HPDE6-E6E7 (cell line): ENCODE measurements at regions not wholly inside any gene's neighbourhood (a gene's known extent, or its start where the extent isn't known, plus 50 kb on each side); places are given as distances from the start of the nearest gene placed in this dataset.

Experiments used
- DNase-seq: peaks from one replicate; pipeline ENCODE4 v3.0.0; 2011; ENCODE audit warnings: missing footprints; ENCODE audit errors: extremely low spot score

DNA sequence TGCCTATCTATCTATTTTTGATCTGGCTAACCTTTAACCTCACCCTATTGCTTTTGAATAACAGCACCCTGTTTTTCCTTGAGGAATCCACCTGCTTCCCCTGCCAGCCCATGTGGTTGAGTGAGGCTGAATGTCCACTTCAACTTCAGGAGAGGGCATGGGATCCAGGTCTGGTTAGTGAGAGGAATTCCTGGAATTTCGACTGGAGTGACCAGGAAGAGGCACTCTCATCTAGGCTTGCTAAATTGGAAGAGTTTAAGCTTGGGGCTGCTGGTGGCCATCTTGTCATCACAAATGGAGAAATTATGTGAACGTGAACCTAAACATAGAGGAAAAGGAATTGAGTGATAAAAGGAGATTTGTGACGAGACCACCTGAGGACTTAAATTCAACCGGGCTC lies 322.1 kb downstream of the OSTF1 start:
- no peak for DNase-seq

DNA sequence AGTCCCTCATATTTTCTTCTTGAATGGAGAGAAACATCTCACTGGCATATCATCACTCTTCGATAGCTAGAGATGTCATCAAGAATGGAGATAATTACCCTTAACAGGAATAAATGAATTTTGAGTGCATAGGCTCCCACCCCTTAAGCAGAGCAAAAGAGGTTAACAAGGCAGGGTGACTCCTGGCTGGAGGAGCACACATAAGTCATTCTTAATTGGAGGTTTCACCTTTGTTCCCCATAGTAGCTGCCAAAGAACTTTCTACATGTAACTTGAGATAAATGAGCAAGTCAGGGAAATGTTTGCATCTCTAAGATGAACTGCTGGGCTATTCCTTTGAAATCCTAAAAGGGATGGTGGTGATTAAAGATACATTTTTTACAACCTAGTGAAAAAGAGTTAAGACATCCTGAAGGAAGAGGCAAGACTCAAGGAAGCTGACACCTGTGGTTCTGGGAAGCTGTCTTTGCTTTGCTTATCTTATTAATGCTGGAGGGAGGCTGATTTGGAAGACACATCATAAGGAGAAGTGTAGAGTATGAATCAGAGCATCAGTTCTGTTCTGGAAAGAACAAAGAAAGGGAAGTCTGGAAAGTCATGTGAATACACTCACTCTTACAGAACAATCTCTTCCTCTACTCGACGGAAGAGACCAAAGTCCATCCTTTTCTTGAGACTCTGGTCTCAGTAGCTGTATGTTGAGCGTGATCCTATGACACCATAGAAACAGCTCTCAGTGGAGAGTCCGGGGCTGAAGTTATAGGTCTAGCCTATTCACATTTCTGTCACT lies 326.3 kb downstream of the OSTF1 start:
- no peak for DNase-seq

DNA sequence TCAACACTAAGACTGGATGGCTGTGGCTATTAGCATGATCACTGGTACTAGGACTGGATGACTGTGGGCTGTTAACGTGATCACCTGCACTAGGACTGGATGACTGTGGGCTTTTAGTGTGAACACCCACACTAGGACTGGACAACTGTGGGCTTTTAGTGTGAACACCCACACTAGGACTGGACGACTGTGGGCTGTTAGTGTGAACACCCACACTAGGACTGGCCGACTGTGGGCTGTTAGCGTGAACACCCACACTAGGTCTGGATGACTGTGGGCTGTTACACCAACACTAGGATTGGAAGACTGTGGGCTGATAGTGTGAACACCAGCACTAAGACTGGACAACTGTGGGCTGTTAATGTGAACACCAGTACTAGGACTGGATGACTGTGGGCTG lies 329.2 kb downstream of the OSTF1 start:
- DNase-seq, result no peak

DNA sequence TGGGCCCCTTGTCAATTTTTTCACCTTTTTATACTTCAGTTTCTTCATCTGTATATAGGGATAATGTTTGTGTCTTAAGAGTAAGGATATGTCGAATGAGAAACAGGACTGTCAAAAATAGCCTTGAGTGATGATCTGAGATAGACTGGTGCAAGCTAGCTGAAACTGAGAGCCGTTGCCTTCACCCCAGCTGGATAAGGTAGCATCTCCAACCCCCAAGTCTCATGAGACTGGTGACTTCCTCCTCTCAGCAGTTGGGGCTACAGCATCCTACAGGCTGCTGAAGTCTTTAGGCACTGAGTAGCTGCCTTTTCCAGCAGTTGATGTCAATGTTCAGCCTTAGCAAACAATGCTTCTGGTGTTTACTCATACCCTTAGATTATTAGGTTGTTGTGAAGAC lies 330.2 kb downstream of the OSTF1 start:
- no peak for DNase-seq

DNA sequence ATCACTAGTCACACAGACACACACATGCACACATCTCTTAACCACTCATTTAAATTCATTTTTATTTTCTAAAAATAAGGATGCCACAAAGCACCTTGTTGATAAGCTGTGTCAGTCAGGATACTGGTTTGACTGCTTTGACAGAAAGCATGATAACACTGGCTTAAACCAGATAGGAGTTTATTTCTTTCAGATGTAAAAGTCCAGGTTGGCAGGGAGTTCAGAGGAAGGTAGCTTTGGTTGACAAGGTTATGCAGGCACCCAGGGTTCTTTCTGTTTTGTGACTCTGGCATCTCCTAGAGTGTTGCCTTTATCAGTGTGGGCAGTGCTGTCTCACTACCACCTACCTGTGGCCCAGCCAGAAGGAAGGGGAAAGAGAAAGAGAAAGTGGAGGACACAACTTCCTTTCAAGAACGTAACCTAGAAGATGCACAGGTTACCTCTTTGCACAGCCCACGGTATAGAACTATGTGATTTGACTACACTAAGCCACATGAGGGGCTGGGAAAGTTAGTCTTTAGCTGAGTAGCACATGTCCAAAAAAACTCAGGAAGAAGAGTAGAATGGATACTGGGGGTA lies 334.7 kb downstream of the OSTF1 start:
- DNase-seq, result no peak

GRCh38 chr9:75429531-75430475 lies 341.5 kb downstream of the OSTF1 start:
- DNase-seq, result no peak

GRCh38 chr9:75431375-75431774 lies 343.1 kb downstream of the OSTF1 start:
- DNase-seq, result no peak

DNA sequence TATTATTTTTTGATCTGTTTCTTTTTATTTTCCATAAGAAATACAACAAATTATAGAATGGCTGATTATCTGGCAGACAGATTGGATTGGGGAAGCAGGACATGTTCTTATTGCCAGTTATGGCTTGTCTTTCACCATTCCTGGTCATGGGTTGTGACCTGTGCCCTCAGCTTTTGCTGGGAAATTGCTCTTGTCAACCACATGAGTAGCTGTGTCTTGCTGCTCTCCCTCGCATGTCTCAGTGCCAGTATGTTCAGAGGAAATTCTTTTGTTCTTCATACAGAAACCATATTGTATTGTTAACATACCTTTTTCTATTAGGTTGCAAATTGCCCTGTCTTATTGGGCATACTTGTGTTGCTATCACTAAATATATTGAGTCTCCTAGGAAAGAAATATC lies 344.1 kb downstream of the OSTF1 start:
- no peak for DNase-seq

- DNase-seq, result no peak
Observed at GRCh38 chr9:75432888-75433287, 344.6 kb downstream of the OSTF1 start.

DNA sequence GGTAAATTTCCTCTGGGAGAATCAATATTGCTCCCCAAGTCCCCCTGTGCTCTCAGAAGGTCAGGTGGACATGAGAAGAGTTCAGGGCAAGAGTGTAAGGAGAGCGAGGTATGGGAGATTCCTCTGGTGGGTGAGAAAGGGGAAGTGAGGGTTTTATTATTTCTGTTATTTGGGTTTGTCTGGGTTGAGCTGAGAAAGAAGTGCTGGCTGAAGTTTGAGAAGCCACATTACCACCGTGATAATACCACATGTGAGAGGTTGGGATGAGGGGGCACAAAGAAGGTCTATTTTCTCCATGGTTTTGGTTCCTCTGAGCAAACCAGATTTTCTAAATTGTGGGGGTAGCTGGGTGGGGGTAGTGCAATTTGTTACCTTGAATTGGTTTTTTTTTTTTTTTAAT lies 350.4 kb downstream of the OSTF1 start:
- no peak for DNase-seq

DNA sequence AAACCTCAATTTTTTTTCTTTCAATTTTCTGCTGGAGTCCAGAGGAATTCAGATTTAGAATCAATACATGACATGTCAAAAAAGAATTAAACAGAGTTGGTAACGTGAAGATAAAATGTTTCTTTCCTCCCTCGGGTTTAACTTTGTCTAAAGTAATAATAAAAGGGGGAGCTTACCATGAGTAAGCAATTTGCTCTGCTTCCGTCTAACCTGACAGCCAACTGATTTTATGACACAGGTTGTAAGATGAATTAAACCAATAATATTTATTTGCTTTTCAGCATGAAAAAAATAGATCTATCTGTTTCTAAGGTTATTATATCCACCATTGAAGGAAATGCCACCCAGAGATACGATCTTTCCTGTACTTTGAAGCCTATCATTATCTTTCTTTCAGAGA lies 352.6 kb downstream of the OSTF1 start:
- no peak for DNase-seq

- no peak for DNase-seq
Observed at GRCh38 chr9:75445144-75445543, 356.8 kb downstream of the OSTF1 start.

- DNase-seq, result no peak
Observed at GRCh38 chr9:75447281-75447680, 359.0 kb downstream of the OSTF1 start.

DNA sequence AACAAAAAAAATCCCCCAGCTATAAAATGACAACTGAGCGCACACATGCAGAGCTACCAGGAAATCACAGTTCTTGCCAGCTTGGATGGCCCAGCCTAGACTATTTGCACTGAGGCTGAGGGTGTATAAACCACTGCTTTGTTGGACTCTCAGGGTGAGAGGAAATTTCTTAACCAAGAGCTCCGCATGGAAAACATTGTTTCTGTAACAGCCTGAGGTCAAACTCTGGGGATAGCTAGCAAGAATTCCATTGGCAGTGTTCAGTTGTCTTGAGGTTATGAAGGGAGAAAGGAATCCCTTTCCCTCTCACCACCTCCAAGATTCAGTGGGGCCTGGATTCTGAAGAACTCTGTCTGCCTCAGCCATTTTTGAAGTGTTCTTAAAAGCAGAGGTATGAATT lies 360.0 kb downstream of the OSTF1 start:
- no peak for DNase-seq

GRCh38 chr9:75448955-75449354 lies 360.6 kb downstream of the OSTF1 start:
- DNase-seq, result no peak

DNA sequence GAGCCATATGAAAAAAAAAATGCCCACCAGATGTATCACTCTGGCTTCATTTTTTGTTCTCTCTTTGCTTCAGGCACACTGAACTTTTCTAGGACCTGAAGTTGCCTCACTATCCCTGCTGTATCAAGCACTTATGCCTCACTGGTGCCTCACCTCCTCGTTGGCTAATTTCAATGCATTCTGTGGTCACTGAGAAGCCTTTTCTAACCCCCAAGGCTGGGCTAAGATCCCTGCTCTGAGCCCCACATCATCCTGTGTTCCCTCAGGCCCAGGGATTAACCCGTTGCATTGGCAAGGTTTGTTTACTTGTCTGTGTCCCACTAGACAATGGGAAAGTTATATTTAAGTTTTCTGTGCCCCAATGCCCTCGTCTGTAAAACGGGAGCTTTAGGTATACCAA lies 362.7 kb downstream of the OSTF1 start:
- DNase-seq, result no peak

- DNase-seq, result no peak
Observed at GRCh38 chr9:75451505-75451904, 363.2 kb downstream of the OSTF1 start.

DNA sequence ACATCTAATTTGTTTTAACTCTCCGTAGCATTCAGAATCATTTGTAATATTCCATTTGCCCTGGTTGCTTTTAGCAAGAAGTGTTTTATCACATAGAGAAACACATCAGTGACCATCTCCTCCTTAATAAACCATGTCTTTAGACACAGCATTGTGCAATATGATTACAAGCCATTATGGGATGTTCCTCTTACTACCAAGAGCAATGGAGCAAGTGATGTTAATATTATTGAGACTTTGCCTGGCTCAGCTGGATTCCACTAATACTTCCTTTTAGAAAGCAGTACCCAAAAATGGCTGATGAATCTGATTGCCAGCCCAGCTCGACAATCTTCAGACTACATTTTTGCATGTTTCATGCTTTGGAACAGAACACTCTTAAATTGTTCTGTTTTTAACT lies 364.2 kb downstream of the OSTF1 start:
- DNase-seq, result no peak

GRCh38 chr9:75454043-75454442 lies 365.7 kb downstream of the OSTF1 start:
- DNase-seq, result no peak

DNA sequence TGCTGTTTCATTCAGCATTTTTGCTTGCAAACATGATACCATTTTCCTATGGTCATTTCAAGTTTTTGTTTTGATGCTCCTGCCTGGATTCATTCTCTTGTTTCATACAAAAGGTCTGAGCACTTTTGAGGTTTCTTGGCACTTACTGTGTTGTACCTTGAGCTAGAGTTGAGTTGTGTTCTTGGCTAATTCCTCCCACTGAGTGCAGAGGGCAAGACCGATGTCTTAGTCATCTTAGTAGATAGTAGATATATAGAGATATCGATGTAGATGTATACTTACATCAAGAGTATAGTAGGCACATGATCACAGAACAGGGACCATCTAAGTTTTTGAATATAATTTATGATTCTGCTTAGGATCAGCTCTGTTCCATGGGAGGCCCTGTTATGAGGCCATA lies 366.6 kb downstream of the OSTF1 start:
- DNase-seq, result no peak

DNA sequence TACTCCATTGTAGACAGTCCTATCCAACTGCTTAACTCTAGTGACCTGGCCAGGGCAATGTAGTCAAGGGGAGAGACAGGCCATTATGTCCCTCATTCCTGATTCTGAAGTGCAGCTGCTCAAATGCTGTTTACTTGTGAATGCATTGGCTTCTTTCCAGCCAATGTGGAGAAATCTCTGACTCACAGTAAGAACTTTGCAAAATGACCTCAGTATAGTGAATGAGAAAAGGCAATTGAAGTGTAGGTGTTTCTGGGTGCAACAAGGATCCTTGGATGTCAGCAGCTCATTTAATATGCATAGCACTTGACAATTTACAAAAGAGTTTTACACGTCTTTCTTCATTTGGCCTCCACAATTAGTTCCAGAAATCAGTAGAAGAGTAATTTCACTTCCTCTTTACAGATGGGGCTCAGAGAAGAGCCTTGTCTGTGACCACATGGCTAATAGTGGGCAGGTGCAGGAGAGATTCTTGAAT lies 367.2 kb downstream of the OSTF1 start:
- no peak for DNase-seq

DNA sequence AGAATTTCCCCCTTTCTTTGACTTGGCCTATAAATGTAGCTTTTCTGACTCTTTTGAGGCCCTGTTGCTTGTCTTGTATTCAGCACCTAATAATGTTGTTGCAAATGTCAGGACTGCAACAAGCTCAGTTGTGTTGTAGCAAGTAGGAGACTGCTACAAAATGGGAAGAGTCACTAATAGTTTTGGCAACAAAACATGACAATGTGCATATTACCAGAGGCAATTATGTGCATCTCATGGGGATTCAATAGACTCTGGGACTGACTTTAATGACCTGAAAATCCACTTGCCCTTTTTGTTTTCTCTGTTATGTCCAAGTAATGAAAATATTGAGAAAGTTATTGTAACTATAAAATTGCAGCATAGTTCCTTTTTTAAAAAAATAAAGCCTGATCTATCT lies 368.4 kb downstream of the OSTF1 start:
- DNase-seq, result no peak
